WI38 (cell line): ENCODE measurements at regions not wholly inside any gene's neighbourhood (a gene's known extent, or its start where the extent isn't known, plus 50 kb on each side); places are given as distances from the start of the nearest gene placed in this dataset.

Experiments
- H3K4me3 ChIP-seq: 2 replicates; pipeline ENCODE4 v1.5.1; 2011; ENCODE audit warnings: low read depth, mild to moderate bottlenecking, control low read depth, low read length
- CTCF ChIP-seq: IDR thresholded peaks from 2 replicates; pipeline ENCODE4 v1.5.1; 2012; ENCODE audit warnings: low read depth, mild to moderate bottlenecking, control low read depth, low read length

GRCh38 chr2:41904459-41904858 is 143.4 kb upstream of the PKDCC start:
- H3K4me3 ChIP-seq: no peak overlapping the region
- no peak for TF ChIP-seq CTCF

DNA sequence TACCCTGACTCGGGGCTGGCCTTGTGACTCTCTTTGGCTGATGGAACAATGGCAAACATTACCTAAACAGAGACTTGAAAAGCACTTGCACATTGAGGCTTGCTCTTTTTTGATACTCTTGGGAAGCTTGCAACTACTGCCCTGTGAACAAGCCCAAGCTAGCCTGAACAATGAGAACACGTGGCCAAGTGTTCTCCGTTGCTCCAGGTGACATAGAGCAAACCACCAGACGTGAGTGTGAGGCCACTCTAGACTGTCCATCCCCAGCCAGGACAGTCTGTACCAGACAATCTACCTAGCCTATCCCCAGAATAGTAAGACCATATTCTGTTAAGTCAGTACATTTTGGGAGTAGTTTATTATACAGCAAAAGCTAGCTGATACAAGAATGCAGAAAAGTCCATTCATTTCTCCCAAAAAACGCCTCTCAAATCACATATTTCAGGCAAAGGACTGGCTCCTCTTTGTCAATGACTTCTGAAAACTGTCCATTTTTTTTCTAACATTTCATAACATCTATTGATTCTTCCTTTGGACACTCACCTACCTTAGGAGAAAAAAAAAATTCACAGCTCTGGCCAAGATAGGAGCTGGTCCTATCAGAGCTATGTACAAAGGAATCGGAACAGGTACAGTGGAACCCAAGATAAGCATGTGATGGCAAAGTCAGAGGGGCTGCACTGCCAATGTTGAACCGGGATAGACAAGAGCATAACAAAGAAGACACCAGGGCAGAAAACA is 142.1 kb upstream of the PKDCC start:
- H3K4me3 ChIP-seq: no peak overlapping the region
- no peak for TF ChIP-seq CTCF

DNA sequence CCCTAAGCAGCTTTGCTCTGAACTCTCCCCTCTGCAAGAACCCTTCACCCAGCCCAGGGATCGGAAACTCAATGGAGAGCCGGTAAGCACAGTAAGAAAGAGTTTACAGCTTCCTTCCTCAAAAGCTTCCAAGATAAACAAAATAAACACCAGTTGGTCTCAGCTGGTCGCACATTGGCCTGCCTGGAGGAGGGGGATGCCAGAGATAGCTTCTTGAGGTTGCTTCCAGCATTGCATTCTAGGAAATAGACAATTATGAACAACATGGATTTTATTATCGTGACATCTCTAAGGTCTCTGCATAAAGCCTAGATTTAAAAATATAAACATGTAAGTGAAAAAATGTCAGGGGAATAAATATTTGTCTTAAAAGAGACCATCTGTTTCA is 141.5 kb upstream of the PKDCC start:
- H3K4me3 ChIP-seq: no peak overlapping the region
- no peak for TF ChIP-seq CTCF

DNA sequence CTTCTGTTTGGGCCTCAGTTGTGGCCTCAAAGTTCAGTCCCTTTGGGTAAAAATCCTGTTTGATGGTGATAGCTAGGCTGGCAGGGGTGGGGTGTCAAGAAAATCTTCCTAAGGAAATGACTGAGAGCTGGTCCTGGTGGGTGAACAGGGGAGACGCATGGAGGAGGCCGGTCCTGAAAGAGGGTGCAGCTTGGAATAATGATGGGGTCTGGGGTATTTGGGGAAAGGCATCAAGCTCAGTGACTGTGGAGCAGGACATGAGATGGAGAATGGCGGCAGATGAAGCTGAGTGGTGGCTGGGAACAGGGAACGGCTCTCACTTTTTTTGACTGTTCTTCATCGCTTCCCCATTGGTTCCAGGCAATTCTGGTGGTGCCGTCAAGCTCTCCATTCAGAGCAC is 140.7 kb upstream of the PKDCC start:
- no peak overlapping the region for H3K4me3 ChIP-seq
- no peak for TF ChIP-seq CTCF

- no peak for TF ChIP-seq CTCF
- H3K4me3 ChIP-seq: no peak overlapping the region
Observed at GRCh38 chr2:41907771-41908207, 140.0 kb upstream of the PKDCC start.

GRCh38 chr2:41908349-41908748 is 139.5 kb upstream of the PKDCC start:
- no peak overlapping the region for H3K4me3 ChIP-seq
- TF ChIP-seq CTCF: no peak

- no peak for TF ChIP-seq CTCF
- no peak overlapping the region for H3K4me3 ChIP-seq
Observed at GRCh38 chr2:41909584-41909983, 138.2 kb upstream of the PKDCC start.
